ENCODE measurements at regions not wholly inside any gene's neighbourhood (a gene's known extent, or its start where the extent isn't known, plus 50 kb on each side); places are given as distances from the start of the nearest gene placed in this dataset.

DNA sequence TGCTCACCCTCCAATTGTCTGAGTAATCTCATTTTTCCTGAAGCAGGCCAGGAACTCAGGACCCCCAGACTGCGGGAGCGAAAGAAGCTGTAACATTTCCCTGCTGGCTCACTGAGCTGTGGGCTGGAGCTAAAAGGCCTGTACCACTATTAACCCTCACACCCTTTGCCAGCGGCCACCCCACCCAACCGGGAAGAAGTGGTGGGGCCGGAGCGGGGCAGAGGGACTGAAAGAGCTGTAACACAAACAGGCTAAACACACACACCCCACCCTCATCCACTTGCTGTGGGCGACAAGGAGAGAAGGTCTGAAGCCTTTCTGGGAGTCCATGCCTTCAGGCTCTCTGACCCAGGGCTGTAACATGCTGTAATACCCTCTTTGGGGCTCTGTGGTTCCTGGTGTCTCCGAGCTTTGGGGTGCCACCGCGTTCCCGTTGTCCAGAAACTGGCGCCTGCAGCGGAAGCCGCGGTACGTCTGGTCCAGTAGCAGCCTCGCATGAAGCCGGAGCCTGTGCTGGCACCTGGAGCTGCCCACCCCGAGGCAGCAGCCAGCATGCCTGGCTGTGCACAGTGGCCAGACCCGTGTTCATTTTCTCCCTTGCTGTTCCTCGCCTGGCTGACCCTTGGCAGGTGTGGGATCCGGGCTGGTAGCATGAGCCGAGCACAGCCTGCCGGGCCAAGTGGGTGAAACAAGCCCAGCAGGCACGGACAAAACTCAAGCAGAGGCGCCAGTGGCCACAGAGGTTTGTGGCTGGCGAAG lies 345.5 kb upstream of the MGAT4C start:
- no peak for TF ChIP-seq CTCF (IDR thresholded peaks at IDR 0.05)
- TF ChIP-seq POLR2AphosphoS5 (IDR thresholded peaks at IDR 0.05): no peak
- TF ChIP-seq POLR2A (IDR thresholded peaks at IDR 0.05): no peak

Measured in transverse colon (tissue), 4 donors.